HEK293T (cell line): ENCODE measurements at regions not wholly inside any gene's neighbourhood (a gene's known extent, or its start where the extent isn't known, plus 50 kb on each side); places are given as distances from the start of the nearest gene placed in this dataset.

Experiments used
- LEF1 ChIP-seq: fragments of 450-650 bp; IDR thresholded peaks from 2 replicates; pipeline ENCODE4 v1.6.1; 2017; ENCODE audit warnings: mild to moderate bottlenecking, borderline replicate concordance
- PKNOX1 ChIP-seq: fragments of 450-650 bp; IDR thresholded peaks from 2 replicates; pipeline ENCODE4 v1.6.1; 2016
- SP1 ChIP-seq: fragments of 450-650 bp; IDR thresholded peaks from 2 replicates; pipeline ENCODE4 v1.6.1; 2017
- TARDBP ChIP-seq: fragments of 450-650 bp; IDR thresholded peaks from 2 replicates; pipeline ENCODE4 v1.6.1; 2016

- TF ChIP-seq LEF1 (no peak), PKNOX1 (no peak), SP1 (no peak), TARDBP (no peak)
These were observed 104.0 kb upstream of the FUT8 start for GRCh38 chr14:65308536-65308935.
